GM18873 (cell line): ENCODE measurements at regions not wholly inside any gene's neighbourhood (a gene's known extent, or its start where the extent isn't known, plus 50 kb on each side); places are given as distances from the start of the nearest gene placed in this dataset.

Experiments
- ATAC-seq: cut with Tn5 transposase; IDR thresholded peaks from one replicate; pipeline ENCODE4 v1.9.1; 2021; ENCODE audit warnings: mild to moderate bottlenecking, moderate library complexity, moderate number of reproducible peaks; ENCODE audit not compliant: unreplicated experiment, low FRiP score

- no peak for ATAC-seq
These were observed 1506.5 kb downstream of the TBC1D22A start for GRCh38 chr22:48268771-48269552.

GRCh38 chr22:48268293-48268692, 1505.8 kb downstream of the TBC1D22A start:
- no peak for ATAC-seq

GRCh38 chr22:48267681-48268080, 1505.2 kb downstream of the TBC1D22A start:
- ATAC-seq, result no peak

GRCh38 chr22:48265000-48265625, 1502.7 kb downstream of the TBC1D22A start:
- no peak for ATAC-seq

- ATAC-seq, result no peak
These were observed 1502.1 kb downstream of the TBC1D22A start for GRCh38 chr22:48264586-48264985.

- ATAC-seq, result no peak
These were observed 1501.4 kb downstream of the TBC1D22A start for GRCh38 chr22:48263791-48264351.

- no peak for ATAC-seq
These were observed 1500.9 kb downstream of the TBC1D22A start for GRCh38 chr22:48263431-48263765.

- no peak for ATAC-seq
These were observed 1500.4 kb downstream of the TBC1D22A start for GRCh38 chr22:48262596-48263430.

- ATAC-seq, result no peak
These were observed 1499.3 kb downstream of the TBC1D22A start for GRCh38 chr22:48261706-48262105.

GRCh38 chr22:48261048-48261621, 1498.7 kb downstream of the TBC1D22A start:
- no peak for ATAC-seq

- ATAC-seq, result no peak
These were observed 1497.7 kb downstream of the TBC1D22A start for GRCh38 chr22:48259991-48260670.

- ATAC-seq, result no peak
These were observed 1496.4 kb downstream of the TBC1D22A start for GRCh38 chr22:48258811-48259210.

GRCh38 chr22:48258064-48258701, 1495.7 kb downstream of the TBC1D22A start:
- ATAC-seq, result no peak

- no peak for ATAC-seq
These were observed 1495.2 kb downstream of the TBC1D22A start for GRCh38 chr22:48257685-48258055.

GRCh38 chr22:48256776-48257684, 1494.6 kb downstream of the TBC1D22A start:
- no peak for ATAC-seq

- ATAC-seq, result no peak
These were observed 1493.7 kb downstream of the TBC1D22A start for GRCh38 chr22:48256041-48256739.

GRCh38 chr22:48254311-48254873, 1491.9 kb downstream of the TBC1D22A start:
- no peak for ATAC-seq

- ATAC-seq, result no peak
These were observed 1491.1 kb downstream of the TBC1D22A start for GRCh38 chr22:48253573-48253972.
